ENCODE measurements at regions not wholly inside any gene's neighbourhood (a gene's known extent, or its start where the extent isn't known, plus 50 kb on each side); places are given as distances from the start of the nearest gene placed in this dataset.

DNA sequence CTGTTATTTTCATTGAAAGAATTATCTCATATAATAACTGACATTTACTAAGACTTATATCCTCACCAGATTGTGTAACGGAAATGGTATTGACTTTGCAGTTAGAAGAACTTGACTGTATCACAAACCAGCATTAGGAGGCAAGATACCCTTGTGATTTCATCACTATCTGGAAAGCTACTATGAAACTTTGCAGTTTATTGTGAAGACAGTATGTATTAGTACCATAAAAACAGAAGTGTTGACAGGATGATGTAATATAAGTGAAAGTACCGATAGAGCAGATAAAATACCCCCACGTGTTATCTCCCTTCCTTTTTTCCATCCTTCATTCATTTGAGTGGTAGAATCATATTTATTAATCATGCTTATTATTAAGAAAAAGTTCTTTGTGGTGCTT, 365.7 kb upstream of the KLHL1 start:
- TF ChIP-seq, protein P1, sequence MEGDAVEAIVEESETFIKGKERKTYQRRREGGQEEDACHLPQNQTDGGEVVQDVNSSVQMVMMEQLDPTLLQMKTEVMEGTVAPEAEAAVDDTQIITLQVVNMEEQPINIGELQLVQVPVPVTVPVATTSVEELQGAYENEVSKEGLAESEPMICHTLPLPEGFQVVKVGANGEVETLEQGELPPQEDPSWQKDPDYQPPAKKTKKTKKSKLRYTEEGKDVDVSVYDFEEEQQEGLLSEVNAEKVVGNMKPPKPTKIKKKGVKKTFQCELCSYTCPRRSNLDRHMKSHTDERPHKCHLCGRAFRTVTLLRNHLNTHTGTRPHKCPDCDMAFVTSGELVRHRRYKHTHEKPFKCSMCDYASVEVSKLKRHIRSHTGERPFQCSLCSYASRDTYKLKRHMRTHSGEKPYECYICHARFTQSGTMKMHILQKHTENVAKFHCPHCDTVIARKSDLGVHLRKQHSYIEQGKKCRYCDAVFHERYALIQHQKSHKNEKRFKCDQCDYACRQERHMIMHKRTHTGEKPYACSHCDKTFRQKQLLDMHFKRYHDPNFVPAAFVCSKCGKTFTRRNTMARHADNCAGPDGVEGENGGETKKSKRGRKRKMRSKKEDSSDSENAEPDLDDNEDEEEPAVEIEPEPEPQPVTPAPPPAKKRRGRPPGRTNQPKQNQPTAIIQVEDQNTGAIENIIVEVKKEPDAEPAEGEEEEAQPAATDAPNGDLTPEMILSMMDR (IDR thresholded peaks at IDR 0.05; ENCODE audit: control extremely low read depth, extremely low read depth, low read depth, missing control alignments): no peak
- ChIA-PET CTCF (no interaction called here), POLR2A (no interaction called here)
- DNase-seq (ENCODE audit: extremely low spot score): no peak

DNA sequence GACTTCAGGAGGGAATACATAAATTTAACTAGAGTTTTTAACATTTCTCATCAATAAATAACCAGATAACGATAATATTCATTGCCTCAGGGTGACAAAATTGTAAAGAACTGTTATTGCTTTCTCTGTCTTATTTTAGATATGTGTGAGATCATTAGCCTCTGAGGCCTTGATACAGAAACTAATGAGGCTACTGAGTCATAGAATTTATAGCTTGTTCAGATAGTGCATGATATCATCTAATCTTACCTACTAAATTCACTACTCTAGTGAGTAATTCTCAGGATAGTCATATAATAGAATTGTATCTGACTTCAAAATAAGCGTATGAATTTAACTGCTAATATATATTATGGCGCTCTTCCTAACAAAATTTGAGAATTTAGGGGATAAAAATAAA, 360.8 kb upstream of the KLHL1 start:
- TF ChIP-seq, protein P1 (IDR thresholded peaks at IDR 0.05; ENCODE audit: control extremely low read depth, extremely low read depth, low read depth, missing control alignments): no peak
- ChIA-PET CTCF (no interaction called here), POLR2A (no interaction called here)
- DNase-seq (ENCODE audit: extremely low spot score): no peak

DNA sequence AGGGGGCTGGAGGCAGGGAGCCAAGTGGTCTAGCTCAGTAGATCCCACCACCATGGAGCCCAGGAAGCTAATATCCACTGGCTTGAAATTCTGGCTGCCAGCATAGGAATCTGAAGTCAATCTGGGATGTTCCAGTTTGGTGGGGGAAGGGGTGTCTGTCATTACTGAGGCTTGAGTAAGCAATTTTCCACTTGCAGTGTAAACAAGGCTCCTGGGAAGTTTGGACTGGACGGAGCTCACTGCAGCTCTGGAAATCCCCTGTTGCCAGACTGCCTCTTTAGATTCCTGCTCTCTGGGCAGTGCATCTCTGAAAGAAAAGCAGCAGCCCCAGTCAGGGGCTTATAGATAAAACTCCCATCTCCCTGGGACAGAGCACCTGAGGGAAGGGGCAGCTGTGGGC, 349.2 kb upstream of the KLHL1 start:
- CTCF ChIA-PET: no interaction called here
- no peak for DNase-seq (ENCODE audit: extremely low spot score)
- TF ChIP-seq, protein P1 (IDR thresholded peaks at IDR 0.05; ENCODE audit: control extremely low read depth, extremely low read depth, low read depth, missing control alignments): no peak
- POLR2A ChIA-PET: no interaction called here

DNA sequence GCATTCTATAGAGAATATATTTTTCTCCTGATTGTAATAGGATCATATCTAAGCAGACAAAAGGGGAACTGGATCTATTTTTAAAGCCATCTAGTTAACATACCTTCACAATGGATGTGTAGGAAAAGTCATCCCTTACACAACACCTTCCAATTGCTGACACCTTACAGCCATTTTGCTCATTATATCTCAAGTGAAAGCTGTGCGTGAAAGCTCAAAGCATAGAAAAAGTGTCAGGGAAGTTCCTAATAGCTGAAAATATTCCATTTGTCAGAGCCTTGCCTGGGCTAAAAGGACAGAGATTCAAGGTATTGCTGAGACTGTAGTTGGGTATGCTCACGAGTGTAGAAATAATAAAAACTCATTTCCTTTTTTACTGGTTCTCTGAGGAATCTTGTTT, 340.6 kb upstream of the KLHL1 start:
- CTCF ChIA-PET: interaction anchor here (0.8 to 1.3 kb wide), 2 partner anchors 9 to 13 kb away, joined by 3 read pairs; no protein-coding TSS in a partner anchor
- TF ChIP-seq, protein P1 (IDR thresholded peaks at IDR 0.05; ENCODE audit: control extremely low read depth, extremely low read depth, low read depth, missing control alignments): no peak
- POLR2A ChIA-PET: no interaction called here
- DNase-seq (ENCODE audit: extremely low spot score): no peak

DNA sequence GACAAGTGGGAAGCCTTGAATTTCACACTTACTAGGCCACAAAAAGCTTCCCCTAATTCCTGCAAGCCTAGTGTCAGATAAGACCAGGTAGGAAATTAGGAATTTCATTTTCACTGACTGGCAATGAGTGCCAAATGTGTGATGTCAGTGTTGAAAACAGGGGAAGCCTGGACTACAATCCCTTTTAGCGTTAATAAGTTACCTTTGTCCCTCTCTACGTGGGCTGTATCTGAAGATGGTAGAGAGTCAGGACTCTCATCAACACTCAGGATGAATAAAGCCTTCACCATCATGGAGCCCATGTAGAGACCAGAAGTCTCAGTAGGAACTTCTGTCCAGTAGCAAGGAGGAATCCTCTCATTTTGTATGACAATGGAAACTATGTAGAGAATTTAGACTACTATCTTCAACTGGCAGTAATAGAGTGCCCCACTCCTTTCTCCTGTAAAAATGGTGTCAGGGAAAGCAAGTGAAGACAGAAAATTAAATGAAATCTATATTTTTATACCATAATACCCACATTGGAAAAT, 324.1 kb upstream of the KLHL1 start:
- TF ChIP-seq, protein P1 (IDR thresholded peaks at IDR 0.05; ENCODE audit: control extremely low read depth, extremely low read depth, low read depth, missing control alignments): no peak
- CTCF ChIA-PET: no interaction called here
- no peak for DNase-seq (ENCODE audit: extremely low spot score)
- POLR2A ChIA-PET: no interaction called here

DNA sequence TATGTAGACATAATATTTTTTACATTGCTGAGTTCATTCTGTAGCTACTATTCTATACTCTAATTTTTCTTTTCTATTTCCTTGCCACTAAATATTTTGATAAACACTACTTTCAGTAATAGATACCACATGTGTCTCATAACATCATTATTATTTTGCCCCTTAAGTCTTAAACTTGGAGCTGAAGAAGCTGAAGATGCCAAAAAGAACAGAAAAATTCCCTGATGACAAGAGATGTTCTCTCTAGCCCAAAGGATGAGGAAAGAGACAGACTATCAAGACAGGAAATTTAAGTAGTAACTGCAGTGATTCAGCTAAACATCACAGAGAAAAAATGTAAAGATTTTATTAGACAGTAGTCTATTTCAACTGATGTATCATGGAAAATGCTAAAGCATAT, 322.0 kb upstream of the KLHL1 start:
- no peak for DNase-seq (ENCODE audit: extremely low spot score)
- CTCF ChIA-PET: no interaction called here
- POLR2A ChIA-PET: no interaction called here
- TF ChIP-seq, protein P1 (IDR thresholded peaks at IDR 0.05; ENCODE audit: control extremely low read depth, extremely low read depth, low read depth, missing control alignments): no peak

DNA sequence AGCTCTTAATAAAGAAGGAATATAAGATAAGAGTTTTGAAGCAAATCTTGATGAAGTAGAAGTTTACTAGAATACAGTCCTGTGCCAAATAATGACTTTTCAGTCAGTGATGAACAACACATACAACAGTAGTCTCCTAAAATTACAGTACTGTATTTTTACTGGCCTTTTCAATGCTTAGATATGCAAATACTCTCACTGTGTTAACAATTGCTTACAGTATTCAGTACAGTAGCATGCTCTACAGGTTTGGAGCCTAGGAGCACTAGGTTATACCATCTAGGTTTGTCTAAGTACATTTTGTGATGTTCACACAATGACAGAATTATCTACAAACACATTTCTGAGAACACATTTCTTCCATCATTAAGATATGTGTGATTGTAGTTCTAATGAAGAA, 316.7 kb upstream of the KLHL1 start:
- DNase-seq (ENCODE audit: extremely low spot score): no peak
- ChIA-PET CTCF (interaction anchor here (1.0 kb wide), 1 partner anchor 53 kb away, joined by 3 read pairs; no protein-coding TSS in a partner anchor), POLR2A (no interaction called here)
- TF ChIP-seq, protein P1 (IDR thresholded peaks at IDR 0.05; ENCODE audit: control extremely low read depth, extremely low read depth, low read depth, missing control alignments): no peak

Measured in GM10248 (cell line).